Astrocyte (in vitro differentiated cells and primary cell): ENCODE measurements at regions not wholly inside any gene's neighbourhood (a gene's known extent, or its start where the extent isn't known, plus 50 kb on each side); places are given as distances from the start of the nearest gene placed in this dataset.

Experiments used
- CTCF ChIP-seq: IDR thresholded peaks from 2 replicates; pipeline ENCODE4 v1.5.1; 2011; ENCODE audit warnings: low read depth, mild to moderate bottlenecking, inconsistent platforms, low read length, moderate library complexity; ENCODE audit not compliant: insufficient read depth
- EZH2 ChIP-seq: IDR thresholded peaks from 2 replicates; pipeline ENCODE4 v1.6.1; 2012; ENCODE audit warnings: mild to moderate bottlenecking, low read length, inconsistent platforms; ENCODE audit not compliant: insufficient read depth

- TF ChIP-seq CTCF = no peak
- no peak for TF ChIP-seq EZH2
These were observed 133.4 kb downstream of the AACS start for GRCh38 chr12:125198652-125199051.
